ENCODE measurements at regions not wholly inside any gene's neighbourhood (a gene's known extent, or its start where the extent isn't known, plus 50 kb on each side); places are given as distances from the start of the nearest gene placed in this dataset.
A peak's percentile ranks its signal among the peaks of the same experiment; 100 is the strongest.

DNA sequence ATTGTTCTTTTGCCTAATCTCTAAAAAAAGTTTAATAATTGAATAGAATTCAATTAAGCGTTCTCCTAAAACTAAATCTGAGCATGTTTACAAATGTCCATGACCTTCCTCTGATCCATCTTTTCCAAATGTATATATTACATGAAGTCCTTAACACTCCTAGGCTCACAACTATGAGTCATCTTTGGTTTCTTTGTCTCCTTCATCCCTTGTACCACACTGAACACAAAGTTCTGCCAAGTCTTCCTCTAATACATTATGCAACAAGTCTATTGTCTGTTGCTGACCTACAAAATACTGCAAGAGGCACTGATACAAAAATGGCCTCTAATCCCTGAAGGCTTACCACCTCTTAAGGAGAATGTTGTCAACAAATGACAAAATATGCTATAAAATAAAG, 550.2 kb downstream of the PYDC2 start:
- Mint-ChIP-seq H3K4me3 (no peak overlapping the region), H3K36me3 (peaks cover 1% of the 10 kb centered on the region), H3K27me3 (peaks cover 2% of the 10 kb centered on the region), H3K27ac (no peak overlapping the region), H3K4me1 (no peaks in the 10 kb centered on the region), H3K9me3 (peaks cover 2 to 9% (median 6%) of the 10 kb centered on the region in 3 donors)

DNA sequence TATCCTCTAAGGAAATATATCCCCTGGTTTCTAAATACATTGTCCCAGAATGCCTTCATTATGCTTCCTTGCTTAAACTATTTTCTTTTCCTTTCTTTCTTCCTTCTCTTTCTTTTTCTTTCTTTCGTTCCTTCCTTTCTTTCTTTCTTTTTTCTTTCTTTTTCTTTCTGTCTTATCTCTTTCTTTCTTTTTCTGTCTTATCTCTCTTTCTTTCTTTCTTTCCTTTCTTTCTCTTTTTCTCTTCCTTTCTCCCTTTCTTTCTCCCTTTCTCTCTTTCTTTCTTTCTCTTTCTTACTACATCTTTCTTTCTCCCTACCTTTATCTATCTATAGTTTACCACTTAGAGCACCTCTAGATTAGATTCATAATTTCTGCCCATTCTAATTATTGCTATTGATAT, 552.1 kb downstream of the PYDC2 start:
- Mint-ChIP-seq H3K4me1 (no peaks in the 10 kb centered on the region), H3K9me3 (peaks cover 2 to 9% (median 6%) of the 10 kb centered on the region in 3 donors), H3K27me3 (peaks cover 2% of the 10 kb centered on the region), H3K27ac (no peak overlapping the region), H3K4me3 (no peak overlapping the region), H3K36me3 (peaks cover 1% of the 10 kb centered on the region)

DNA sequence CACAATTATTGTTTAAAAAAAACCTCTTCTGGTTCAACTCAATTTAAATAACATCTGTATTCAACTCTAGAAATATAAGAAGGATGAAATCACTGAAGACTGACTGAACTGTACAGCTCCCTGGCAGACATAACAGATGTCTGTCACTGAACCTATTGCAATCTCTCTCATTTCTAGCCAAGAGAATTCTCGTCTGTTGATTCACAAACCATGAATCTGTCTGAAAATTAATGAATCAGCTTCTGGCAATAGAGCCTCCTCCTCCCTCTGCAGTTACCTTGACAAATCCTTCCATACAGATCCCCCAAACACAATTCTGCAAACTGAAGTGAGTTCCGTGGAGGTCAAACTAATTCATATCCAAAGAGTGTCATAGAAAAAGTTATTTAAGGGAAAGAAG, 561.4 kb downstream of the PYDC2 start:
- Mint-ChIP-seq H3K27me3 (no peaks in the 10 kb centered on the region), H3K27ac (no peak overlapping the region), H3K4me3 (no peak overlapping the region), H3K36me3 (peaks cover 3% of the 10 kb centered on the region), H3K9me3 (peaks cover 0 to 3% (median 0%) of the 10 kb centered on the region in 3 donors), H3K4me1 (no peaks in the 10 kb centered on the region)

DNA sequence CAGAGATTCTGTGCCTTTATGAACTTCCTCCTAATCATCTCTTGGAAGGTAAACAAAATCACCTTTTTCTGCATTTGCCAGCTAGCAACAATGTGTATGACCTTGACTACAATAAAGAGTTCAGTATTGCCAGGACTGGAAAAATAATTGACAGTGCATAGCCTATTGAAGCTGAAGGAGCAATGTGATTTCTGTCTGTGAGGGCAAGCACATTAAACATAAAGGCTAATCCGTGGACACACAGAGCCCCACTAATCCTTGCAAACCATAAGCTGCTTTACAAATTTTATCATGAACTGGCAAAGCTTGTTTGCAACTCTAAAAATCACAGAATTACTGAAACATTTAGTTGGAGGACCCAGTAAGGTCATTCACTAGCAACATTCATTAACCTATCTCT, 563.8 kb downstream of the PYDC2 start:
- Mint-ChIP-seq H3K4me3 (no peak overlapping the region), H3K9me3 (peaks cover 0 to 1% (median 0%) of the 10 kb centered on the region in 3 donors), H3K27me3 (no peaks in the 10 kb centered on the region), H3K4me1 (no peaks in the 10 kb centered on the region), H3K27ac (no peak overlapping the region), H3K36me3 (no peaks in the 10 kb centered on the region)

DNA sequence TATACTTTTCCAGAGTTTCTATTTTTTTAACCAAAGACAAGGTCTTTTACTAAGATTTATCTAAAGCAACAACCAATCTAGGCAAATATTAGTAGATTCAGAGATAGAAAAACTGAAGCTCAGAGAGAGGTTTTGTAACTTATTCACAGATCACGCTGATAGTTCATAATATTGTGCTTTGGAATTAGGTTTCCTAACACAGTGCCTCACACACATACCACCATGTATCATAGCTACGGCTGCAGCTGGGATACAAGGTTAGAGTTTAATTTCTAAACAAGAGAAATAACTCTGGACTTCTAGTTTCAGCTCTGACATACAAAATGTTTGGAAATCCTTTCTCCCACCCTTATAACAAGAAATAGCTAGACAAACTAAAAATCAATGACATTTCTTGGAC, 565.7 kb downstream of the PYDC2 start:
- no peaks in the 10 kb centered on the region for H3K27me3 Mint-ChIP-seq

DNA sequence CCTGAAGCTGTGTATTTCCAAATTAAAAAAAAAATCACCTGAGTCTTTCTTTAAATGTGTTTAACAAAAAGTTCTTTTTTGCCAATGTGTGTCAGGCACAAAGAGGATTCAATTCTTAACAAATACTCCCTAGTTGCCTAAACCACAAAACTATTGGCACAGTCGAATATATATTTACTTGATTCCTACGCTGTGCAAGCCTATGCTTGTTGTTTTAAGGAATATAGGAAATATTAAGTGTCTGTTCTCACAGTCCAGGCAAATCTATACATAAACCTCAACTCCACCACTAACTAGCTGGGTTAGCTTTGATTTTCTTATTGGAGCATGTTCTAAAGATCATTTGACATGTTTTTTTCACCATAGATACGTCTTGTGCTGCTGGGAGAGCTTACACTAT, 571.0 kb downstream of the PYDC2 start:
- peaks cover 0 to 2% (median 2%) of the 10 kb centered on the region in 3 donors for H3K4me1 Mint-ChIP-seq
- H3K27ac Mint-ChIP-seq = no peak overlapping the region
- no peaks in the 10 kb centered on the region for H3K36me3 Mint-ChIP-seq
- peaks cover 0 to 4% (median 0%) of the 10 kb centered on the region in 3 donors for H3K9me3 Mint-ChIP-seq
- H3K4me3 Mint-ChIP-seq = no peak overlapping the region
- H3K27me3 Mint-ChIP-seq = no peaks in the 10 kb centered on the region

More for the DNA sequence above, 565.7 kb downstream of the PYDC2 start:
- Mint-ChIP-seq H3K9me3 (peaks cover 0 to 1% (median 0%) of the 10 kb centered on the region in 3 donors), H3K4me1 (no peaks in the 10 kb centered on the region), H3K27ac (no peak overlapping the region), H3K36me3 (no peaks in the 10 kb centered on the region), H3K4me3 (no peak overlapping the region)

DNA sequence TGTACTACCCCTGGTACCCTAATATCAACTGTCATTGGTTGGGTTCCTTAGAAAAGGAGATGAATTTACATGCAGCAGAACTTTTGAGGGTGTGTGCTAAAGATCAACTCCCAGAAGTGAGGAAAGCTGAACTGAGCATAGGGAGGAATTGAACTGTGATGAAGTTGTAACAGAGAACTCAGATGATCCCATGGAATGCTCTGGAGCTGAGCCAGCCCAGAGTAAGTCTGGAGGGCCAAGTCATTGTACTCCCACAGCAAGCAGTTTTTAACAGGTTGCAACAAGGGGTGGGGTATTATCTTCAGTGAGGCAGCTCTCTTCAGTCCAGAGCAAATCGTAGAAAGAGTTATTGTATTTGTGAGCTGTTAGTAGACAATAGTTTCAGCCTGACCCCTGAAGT, 572.3 kb downstream of the PYDC2 start:
- no peaks in the 10 kb centered on the region for H3K36me3 Mint-ChIP-seq
- H3K27ac Mint-ChIP-seq = peak overlapping the region in 1 of 3 donors; percentile 2
- H3K27me3 Mint-ChIP-seq = no peaks in the 10 kb centered on the region

DNA sequence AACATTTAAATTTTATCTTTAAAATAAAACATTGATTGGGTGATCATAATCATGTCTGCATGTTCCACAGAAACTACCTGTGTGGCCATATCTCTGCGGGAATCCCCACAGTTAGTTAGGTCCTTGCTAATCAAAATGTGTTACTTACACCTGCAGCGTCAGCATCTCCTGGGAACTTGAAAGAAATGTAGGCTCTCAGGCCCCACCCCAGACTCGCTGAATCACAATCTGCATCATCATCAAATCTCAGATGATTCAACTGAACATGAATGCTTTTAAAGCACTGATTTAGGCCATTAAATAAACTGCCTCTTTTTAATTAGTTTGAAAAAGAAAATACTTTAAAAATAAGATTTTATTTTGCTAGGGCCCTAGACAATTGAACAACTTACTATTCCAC, 577.8 kb downstream of the PYDC2 start:
- Mint-ChIP-seq H3K27me3 (no peaks in the 10 kb centered on the region), H3K27ac (no peak overlapping the region), H3K4me1 (peaks cover 17 to 29% (median 26%) of the 10 kb centered on the region in 3 donors), H3K36me3 (no peaks in the 10 kb centered on the region), H3K9me3 (peaks cover 0 to 3% (median 0%) of the 10 kb centered on the region in 3 donors), H3K4me3 (no peak overlapping the region)

More for the DNA sequence above, 572.3 kb downstream of the PYDC2 start:
- peaks cover 0 to 3% (median 0%) of the 10 kb centered on the region in 3 donors for H3K9me3 Mint-ChIP-seq
- H3K4me3 Mint-ChIP-seq = no peak overlapping the region
- H3K4me1 Mint-ChIP-seq = peaks cover 2 to 6% (median 5%) of the 10 kb centered on the region in 3 donors

DNA sequence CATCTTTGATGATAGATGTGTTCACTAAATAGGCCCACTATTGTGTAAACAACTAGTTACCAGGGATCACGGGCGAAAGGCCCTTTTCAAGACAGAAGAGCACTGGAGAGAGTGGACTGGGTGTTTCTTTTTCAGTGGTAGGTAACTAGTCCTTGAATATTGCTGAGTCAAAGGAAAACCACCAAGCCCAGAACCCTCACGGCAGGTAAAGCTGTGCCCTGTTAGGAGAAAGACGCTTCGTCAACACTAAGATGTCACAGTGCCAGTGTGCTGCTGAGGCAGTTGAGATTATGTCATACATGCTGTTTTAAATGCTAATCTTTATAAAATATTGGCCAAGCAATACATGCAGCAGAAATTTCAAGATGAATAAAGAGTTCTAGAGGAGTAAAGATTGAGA, 578.6 kb downstream of the PYDC2 start:
- H3K27me3 Mint-ChIP-seq = no peaks in the 10 kb centered on the region
- peaks cover 17 to 27% (median 26%) of the 10 kb centered on the region in 3 donors for H3K4me1 Mint-ChIP-seq
- H3K9me3 Mint-ChIP-seq = peaks cover 0 to under 1% (median 0%) of the 10 kb centered on the region in 3 donors
- H3K4me3 Mint-ChIP-seq = no peak overlapping the region
- no peak overlapping the region for H3K27ac Mint-ChIP-seq
- H3K36me3 Mint-ChIP-seq = no peaks in the 10 kb centered on the region

DNA sequence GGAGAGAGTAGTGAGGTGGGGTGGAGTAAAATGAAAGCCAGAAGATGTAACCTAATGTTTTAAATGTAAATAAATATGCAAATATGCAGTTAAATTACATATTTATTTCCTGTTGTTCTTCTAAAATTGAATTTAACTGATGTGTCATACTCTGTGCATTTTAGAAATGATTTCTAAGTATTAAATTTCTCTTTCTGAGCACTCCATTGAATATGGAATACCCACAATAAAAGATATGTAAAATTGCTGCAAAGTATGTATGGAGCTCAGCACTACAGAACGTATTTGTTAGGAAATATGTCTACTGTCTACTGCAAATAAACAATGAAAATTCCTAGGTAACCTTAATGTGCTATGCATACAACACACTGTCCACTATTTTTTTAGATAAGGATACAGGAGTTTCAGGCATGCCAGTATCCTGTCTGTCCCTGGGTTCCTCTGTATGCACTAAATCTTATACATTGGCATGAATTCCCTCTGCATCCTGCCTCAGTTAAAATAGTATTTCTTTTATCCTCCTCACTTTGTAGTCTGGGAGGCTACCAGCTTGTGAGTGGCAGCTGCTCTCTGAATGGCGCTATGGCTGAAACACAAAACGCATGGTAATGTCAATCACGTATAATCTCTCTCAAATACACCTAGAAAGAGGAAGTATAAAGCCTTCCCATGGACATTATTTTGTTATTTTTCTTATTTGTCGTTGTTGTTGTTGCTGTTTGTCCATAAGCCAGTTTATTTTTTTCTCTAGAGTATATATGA, 579.5 kb downstream of the PYDC2 start:
- H3K36me3 Mint-ChIP-seq = no peaks in the 10 kb centered on the region
- peak overlapping the region in 1 of 4 donors; percentile 29 for H3K4me3 Mint-ChIP-seq
- peaks cover 17 to 30% (median 27%) of the 10 kb centered on the region in 3 donors for H3K4me1 Mint-ChIP-seq
- H3K9me3 Mint-ChIP-seq = peaks cover 0 to 4% (median 0%) of the 10 kb centered on the region in 3 donors
- no peak overlapping the region for H3K27ac Mint-ChIP-seq
- no peaks in the 10 kb centered on the region for H3K27me3 Mint-ChIP-seq

DNA sequence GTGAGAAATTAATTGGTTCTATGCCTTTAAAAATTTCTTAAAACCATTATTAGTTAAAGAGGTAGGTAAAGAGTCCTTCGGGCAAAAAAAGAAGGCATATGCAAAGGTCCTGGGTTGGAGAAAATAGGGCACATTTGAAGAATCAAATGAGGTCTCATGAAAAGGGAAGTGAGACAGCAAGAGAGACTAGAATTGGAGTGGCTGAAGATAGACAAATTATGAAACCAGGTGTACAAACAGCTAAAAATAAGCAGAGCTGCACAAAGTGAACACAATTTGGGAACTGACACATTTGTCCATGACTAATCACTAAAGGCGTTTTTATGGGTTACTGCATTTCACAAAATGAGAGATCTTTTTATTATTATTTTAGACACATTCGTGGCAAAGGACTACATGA, 581.2 kb downstream of the PYDC2 start:
- Mint-ChIP-seq H3K4me1 (peaks cover 17 to 28% (median 27%) of the 10 kb centered on the region in 3 donors), H3K36me3 (no peaks in the 10 kb centered on the region), H3K27ac (no peak overlapping the region), H3K4me3 (peak overlapping the region in 1 of 4 donors; percentile 42), H3K27me3 (no peaks in the 10 kb centered on the region), H3K9me3 (peaks cover 0 to 4% (median 0%) of the 10 kb centered on the region in 3 donors)

DNA sequence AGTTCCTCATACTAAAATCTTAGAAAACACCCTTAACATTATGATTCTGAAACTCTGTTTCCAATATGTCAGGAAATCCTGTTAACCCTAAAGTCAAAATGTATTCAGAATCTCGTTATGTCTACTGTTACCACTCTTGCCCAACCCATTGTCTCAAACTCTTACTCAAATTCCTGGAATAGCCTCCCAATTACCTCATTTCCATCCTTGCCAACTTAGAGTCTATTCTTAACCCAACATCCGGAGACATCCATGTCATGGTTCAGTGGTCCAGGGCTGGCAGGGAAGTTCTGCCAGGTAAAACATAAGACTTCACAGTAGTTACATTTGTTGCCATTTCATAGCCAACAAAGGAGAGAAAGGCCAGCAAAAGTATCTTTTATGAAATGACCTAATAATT, 593.9 kb downstream of the PYDC2 start:
- Mint-ChIP-seq H3K9me3 (peaks cover 0 to 5% (median 5%) of the 10 kb centered on the region in 3 donors), H3K4me1 (peaks cover 11 to 16% (median 15%) of the 10 kb centered on the region in 3 donors), H3K27ac (no peak overlapping the region), H3K36me3 (peaks cover 2% of the 10 kb centered on the region), H3K4me3 (peak overlapping the region in 1 of 4 donors; percentile 55), H3K27me3 (peaks cover 1% of the 10 kb centered on the region)

DNA sequence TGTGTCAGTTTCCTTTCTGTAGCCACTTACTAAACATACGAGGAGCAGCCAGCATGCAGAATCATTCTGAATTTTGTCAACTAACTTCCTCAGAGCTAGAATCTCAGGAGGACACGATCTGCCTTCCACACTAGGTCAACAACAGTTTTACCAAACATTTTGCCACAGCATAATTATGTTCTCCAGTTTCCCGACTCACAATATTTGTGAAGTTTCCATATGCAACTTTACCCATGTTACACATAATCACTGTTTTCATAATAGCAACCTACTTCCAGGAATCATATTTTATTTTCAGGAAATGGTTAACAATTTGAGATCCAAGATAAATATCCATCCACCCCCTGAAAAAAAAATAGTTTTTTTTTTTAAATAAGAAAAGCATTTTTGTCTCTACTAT, 595.0 kb downstream of the PYDC2 start:
- peaks cover 1% of the 10 kb centered on the region for H3K27me3 Mint-ChIP-seq
- H3K36me3 Mint-ChIP-seq = peaks cover 2% of the 10 kb centered on the region
- H3K4me1 Mint-ChIP-seq = peaks cover 15 to 25% (median 21%) of the 10 kb centered on the region in 3 donors
- peaks cover 0 to 5% (median 5%) of the 10 kb centered on the region in 3 donors for H3K9me3 Mint-ChIP-seq
- no peak overlapping the region for H3K27ac Mint-ChIP-seq
- H3K4me3 Mint-ChIP-seq = no peak overlapping the region

DNA sequence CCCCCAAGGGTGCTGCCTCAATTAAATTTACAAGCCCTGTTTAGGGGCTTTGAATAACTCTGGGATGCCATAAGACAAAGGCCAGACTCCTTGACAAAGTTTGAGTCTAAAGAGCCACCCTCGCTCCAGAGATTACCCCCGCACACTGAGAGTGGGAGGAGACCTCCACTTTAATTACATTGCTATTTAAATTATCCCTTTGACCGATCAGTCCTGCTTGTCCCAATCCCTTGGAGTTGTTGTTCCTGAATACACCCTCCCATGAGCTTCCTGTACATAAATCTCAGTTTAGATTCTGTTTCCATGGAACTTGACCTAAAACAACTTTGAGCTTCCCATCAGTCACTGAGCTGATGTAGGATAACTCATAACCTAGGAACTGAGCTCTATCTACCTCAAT, 596.3 kb downstream of the PYDC2 start:
- Mint-ChIP-seq H3K9me3 (peaks cover 0 to 5% (median 5%) of the 10 kb centered on the region in 3 donors), H3K27me3 (peaks cover 1% of the 10 kb centered on the region), H3K4me1 (peaks cover 28 to 37% (median 34%) of the 10 kb centered on the region in 3 donors)

DNA sequence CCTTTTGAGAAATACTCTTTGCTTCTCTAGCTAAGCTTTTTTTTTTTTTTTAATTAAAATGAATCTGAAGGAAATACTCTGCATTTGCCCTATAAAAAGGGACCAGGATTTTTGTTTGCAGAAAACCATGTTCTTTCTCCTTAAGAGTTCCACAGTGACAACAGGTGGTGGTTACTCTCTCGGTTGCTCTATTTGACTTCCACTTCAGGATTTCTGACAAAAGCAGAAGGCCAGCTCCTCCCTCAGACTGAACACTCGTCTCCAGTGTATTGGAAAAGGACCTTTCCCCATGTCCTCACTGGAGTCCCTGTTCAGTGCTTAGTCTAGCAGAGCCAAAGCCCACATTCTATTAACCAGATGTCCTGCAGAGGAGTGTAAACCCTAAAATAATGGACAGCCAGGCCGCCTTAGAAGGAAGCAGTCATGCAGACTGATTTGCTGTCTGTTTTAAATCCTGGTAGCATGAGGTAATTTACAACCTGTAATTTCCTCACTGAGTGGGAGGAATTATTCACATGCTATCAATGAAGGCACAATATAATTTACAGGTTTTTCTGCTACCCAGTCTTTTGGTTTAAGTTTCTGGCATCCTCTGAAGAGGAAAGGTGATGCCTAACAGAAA, 599.3 kb downstream of the PYDC2 start:
- Mint-ChIP-seq H3K27ac (peak overlapping the region in 2 of 3 donors; percentile 9 to 40), H3K27me3 (no peaks in the 10 kb centered on the region), H3K4me3 (peak overlapping the region in 3 of 4 donors; percentile 4 to 41 (median 10)), H3K36me3 (peaks cover 2% of the 10 kb centered on the region), H3K4me1 (peaks cover 39 to 49% (median 47%) of the 10 kb centered on the region in 3 donors), H3K9me3 (peaks cover 0 to 4% (median 0%) of the 10 kb centered on the region in 3 donors)

More for the DNA sequence above, 596.3 kb downstream of the PYDC2 start:
- H3K27ac Mint-ChIP-seq = no peak overlapping the region
- no peak overlapping the region for H3K4me3 Mint-ChIP-seq
- H3K36me3 Mint-ChIP-seq = peaks cover 2% of the 10 kb centered on the region

Measured in IgD-negative memory B cell (primary cell).